CD14-positive monocyte (primary cell): ENCODE measurements at regions not wholly inside any gene's neighbourhood (a gene's known extent, or its start where the extent isn't known, plus 50 kb on each side); places are given as distances from the start of the nearest gene placed in this dataset.

ENCODE experiments used
- DNase-seq, 3 donors: peaks; one replicate each; pipeline ENCODE4 v3.0.0-alpha.2; 2011 to 2022
- H2AFZ ChIP-seq: 2 replicates; pipeline ENCODE4 v1.6.0; 2012; ENCODE audit warnings: mild to moderate bottlenecking, low read depth, low read length, inconsistent platforms; ENCODE audit not compliant: insufficient read depth, poor library complexity, severe bottlenecking
- H3K27ac ChIP-seq, 2 donors: 1 replicate in 1 of 2; 2 replicates in 1 of 2; pipeline ENCODE4 v1.5.1; 2012 to 2013; ENCODE audit warnings: low read length in 2 of 2, control low read depth in 1 of 2, inconsistent platforms in 1 of 2, low read depth in 1 of 2, mild to moderate bottlenecking in 1 of 2
- H3K27me3 ChIP-seq, 2 donors: one replicate each; pipeline versions ENCODE4 v1.6.0 to v1.6.1; 2011 to 2013; ENCODE audit warnings: low read length in 2 of 2; ENCODE audit not compliant: control insufficient read depth in 2 of 2, insufficient read depth in 2 of 2
- H3K36me3 ChIP-seq, 2 donors: replicated peaks in 1 of 2; 1 replicate in 1 of 2; 2 replicates in 1 of 2; pipeline versions ENCODE4 v1.5.1 to v1.6.1; 2012 to 2013; ENCODE audit warnings: low read length in 2 of 2, control low read depth in 1 of 2, inconsistent platforms in 1 of 2, mild to moderate bottlenecking in 1 of 2; ENCODE audit not compliant: insufficient read depth in 2 of 2, control insufficient read depth in 1 of 2
- H3K4me1 ChIP-seq, 2 donors: 1 replicate in 1 of 2; 2 replicates in 1 of 2; pipeline versions ENCODE4 v1.5.1 to v1.6.1; 2012 to 2013; ENCODE audit warnings: low read length in 2 of 2, control low read depth in 1 of 2, inconsistent platforms in 1 of 2, mild to moderate bottlenecking in 1 of 2, moderate library complexity in 1 of 2; ENCODE audit not compliant: insufficient read depth in 2 of 2, control insufficient read depth in 1 of 2
- H3K4me2 ChIP-seq: replicated peaks from 2 replicates; pipeline ENCODE3; 2012; ENCODE audit warnings: low read length, moderate library complexity, mild to moderate bottlenecking; ENCODE audit not compliant: poor library complexity, severe bottlenecking; ENCODE audit errors: extremely low read depth
- H3K4me3 ChIP-seq, 3 experiments: fragments of 200-600 bp in 1 of 3; sonication (generic) in 1 of 3; replicated peaks in 1 of 3; 1 replicate in 2 of 3; 2 replicates in 1 of 3; pipeline ENCODE4 v1.5.1; 2011 to 2013; ENCODE audit warnings: low read length in 3 of 3, mild to moderate bottlenecking in 3 of 3, control low read depth in 2 of 3, low read depth in 2 of 3, inconsistent platforms in 1 of 3, moderate library complexity in 1 of 3
- H3K79me2 ChIP-seq: 2 replicates; pipeline ENCODE4 v1.6.0; 2012; ENCODE audit warnings: mild to moderate bottlenecking, control low read depth, inconsistent platforms, low read length, moderate library complexity; ENCODE audit not compliant: insufficient read depth
- H3K9ac ChIP-seq: 2 replicates; pipeline ENCODE4 v1.6.0; 2017; ENCODE audit warnings: low read length, mild to moderate bottlenecking; ENCODE audit not compliant: insufficient read depth, poor library complexity, severe bottlenecking
- H3K9me3 ChIP-seq, 2 donors: replicated peaks in 1 of 2; 1 replicate in 1 of 2; 2 replicates in 1 of 2; pipeline versions ENCODE4 v1.5.1 to v1.6.1; 2012 to 2013; ENCODE audit warnings: low read length in 2 of 2, control low read depth in 1 of 2; ENCODE audit not compliant: control insufficient read depth in 1 of 2, insufficient read depth in 1 of 2
- H4K20me1 ChIP-seq: 2 replicates; pipeline ENCODE4 v1.6.0; 2012; ENCODE audit warnings: mild to moderate bottlenecking, low read length, control low read depth, moderate library complexity; ENCODE audit not compliant: insufficient read depth
- H3K27ac Mint-ChIP-seq, 7 donors: one replicate each; pipeline ENCODE4 v1.8.0; 2020; ENCODE audit warnings: mild to moderate bottlenecking in 7 of 7, mixed read lengths in 7 of 7, moderate library complexity in 6 of 7, inconsistent platforms in 2 of 7
- H3K27me3 Mint-ChIP-seq, 3 donors: one replicate each; pipeline ENCODE4 v1.8.0; 2021 to 2022; ENCODE audit warnings: low read depth in 3 of 3, mild to moderate bottlenecking in 3 of 3, mixed read lengths in 3 of 3, moderate library complexity in 3 of 3, inconsistent platforms in 1 of 3
- H3K36me3 Mint-ChIP-seq, 2 donors: one replicate each; pipeline ENCODE4 v1.8.0; 2020; ENCODE audit warnings: mixed read lengths in 2 of 2, inconsistent platforms in 1 of 2, mild to moderate bottlenecking in 1 of 2
- H3K4me1 Mint-ChIP-seq: one replicate; pipeline ENCODE4 v1.8.0; 2020; ENCODE audit warnings: mild to moderate bottlenecking, mixed read lengths
- H3K4me3 Mint-ChIP-seq, 2 donors: one replicate each; pipeline ENCODE4 v1.8.0; 2020; ENCODE audit warnings: mild to moderate bottlenecking in 2 of 2, mixed read lengths in 2 of 2, moderate library complexity in 1 of 2
- H3K9me3 Mint-ChIP-seq, 7 donors: one replicate each; pipeline ENCODE4 v1.8.0; 2020 to 2022; ENCODE audit warnings: mixed read lengths in 7 of 7, mild to moderate bottlenecking in 6 of 7, moderate library complexity in 6 of 7, inconsistent platforms in 2 of 7
- WGBS: methylation state at CpG from one replicate; pipeline ENCODE4 v1.1.5; 2013; ENCODE audit warnings: missing lambda C conversion rate; ENCODE audit not compliant: insufficient coverage; 5-methylcytosine and 5-hydroxymethylcytosine counted together
- intact Hi-C, 2 donors: fragments of 100-400 bp; cut with micrococcal nuclease; formaldehyde crosslinking; loops; one replicate each; pipeline versions ENCODE4 v1.15.0 to v1.15.1; 2023
- TF ChIP-seq, protein P1 (sequence below): fragments of 200-600 bp; IDR thresholded peaks from one replicate; pipeline ENCODE4 v1.8.0; 2022; ENCODE audit warnings: antibody characterized with exemption, mild to moderate bottlenecking

DNA sequence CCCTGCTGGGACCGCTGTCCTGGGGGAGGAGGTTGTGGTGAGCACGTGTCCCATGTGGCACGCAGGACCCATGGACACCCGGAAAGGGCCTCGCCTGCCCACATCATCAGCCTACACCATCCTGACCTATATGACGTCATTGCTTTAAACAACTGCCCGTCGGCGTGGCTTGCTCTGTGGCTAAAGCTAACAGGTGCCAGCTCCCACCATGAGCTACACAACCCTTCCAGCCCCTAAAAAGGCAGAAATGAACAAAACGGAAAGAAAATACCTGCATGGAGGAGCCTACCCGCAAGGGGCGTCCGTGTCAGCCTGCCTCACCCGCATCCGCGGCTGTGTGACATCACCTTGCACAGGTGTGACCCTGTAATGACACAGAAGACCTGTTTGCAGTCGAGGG is 481.8 kb downstream of the BRD1 start:
- intact Hi-C loops: no loop called here
- H3K9me3 Mint-ChIP-seq: peaks cover 0 to 6% (median 1%) of the 10 kb centered on the region in 7 donors

DNA sequence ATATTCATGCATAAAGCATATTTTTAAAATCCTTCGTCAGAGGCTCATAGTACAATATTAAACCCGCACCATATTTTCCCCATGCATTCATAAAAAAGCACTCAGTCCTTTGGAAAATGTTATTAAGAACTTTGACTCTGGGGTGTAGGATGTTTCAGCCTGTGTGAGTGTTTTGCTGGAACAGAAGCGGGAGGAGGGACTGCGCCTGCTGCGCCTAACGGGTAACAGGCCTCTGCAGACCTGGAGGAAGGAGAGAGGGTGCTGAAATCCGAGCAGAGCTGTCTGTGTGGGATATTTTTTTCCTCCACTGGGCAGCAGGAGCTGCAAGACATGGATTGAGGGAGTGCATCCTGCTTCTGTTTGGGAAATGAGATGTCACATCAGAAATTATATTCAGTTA is 483.0 kb downstream of the BRD1 start:
- intact Hi-C loops: no loop called here
- no peaks in the 10 kb centered on the region for H3K27me3 ChIP-seq
- TF ChIP-seq, protein P1, sequence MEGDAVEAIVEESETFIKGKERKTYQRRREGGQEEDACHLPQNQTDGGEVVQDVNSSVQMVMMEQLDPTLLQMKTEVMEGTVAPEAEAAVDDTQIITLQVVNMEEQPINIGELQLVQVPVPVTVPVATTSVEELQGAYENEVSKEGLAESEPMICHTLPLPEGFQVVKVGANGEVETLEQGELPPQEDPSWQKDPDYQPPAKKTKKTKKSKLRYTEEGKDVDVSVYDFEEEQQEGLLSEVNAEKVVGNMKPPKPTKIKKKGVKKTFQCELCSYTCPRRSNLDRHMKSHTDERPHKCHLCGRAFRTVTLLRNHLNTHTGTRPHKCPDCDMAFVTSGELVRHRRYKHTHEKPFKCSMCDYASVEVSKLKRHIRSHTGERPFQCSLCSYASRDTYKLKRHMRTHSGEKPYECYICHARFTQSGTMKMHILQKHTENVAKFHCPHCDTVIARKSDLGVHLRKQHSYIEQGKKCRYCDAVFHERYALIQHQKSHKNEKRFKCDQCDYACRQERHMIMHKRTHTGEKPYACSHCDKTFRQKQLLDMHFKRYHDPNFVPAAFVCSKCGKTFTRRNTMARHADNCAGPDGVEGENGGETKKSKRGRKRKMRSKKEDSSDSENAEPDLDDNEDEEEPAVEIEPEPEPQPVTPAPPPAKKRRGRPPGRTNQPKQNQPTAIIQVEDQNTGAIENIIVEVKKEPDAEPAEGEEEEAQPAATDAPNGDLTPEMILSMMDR: no peak
- no peak overlapping the region for H3K27ac ChIP-seq
- no peak overlapping the region for H3K9ac ChIP-seq
- Mint-ChIP-seq H3K36me3 (no peaks in the 10 kb centered on the region), H3K27me3 (peaks cover 4 to 8% (median 4%) of the 10 kb centered on the region in 3 donors), H3K27ac (no peak overlapping the region), H3K9me3 (peaks cover 0 to 6% (median 2%) of the 10 kb centered on the region in 7 donors), H3K4me1 (no peaks in the 10 kb centered on the region), H3K4me3 (no peak overlapping the region)
- no peak overlapping the region for H3K4me3 ChIP-seq
- H3K4me1 ChIP-seq: no peaks in the 10 kb centered on the region
- no peak overlapping the region for H2AFZ ChIP-seq
- 75% methylated on average over 4 of the region's 7 CpGs for WGBS
- no peak overlapping the region for H3K4me2 ChIP-seq
- H4K20me1 ChIP-seq: no peaks in the 10 kb centered on the region
- no peaks in the 10 kb centered on the region for H3K36me3 ChIP-seq
- no peaks in the 10 kb centered on the region for H3K9me3 ChIP-seq
- no peak for DNase-seq
- no peaks in the 10 kb centered on the region for H3K79me2 ChIP-seq

More for the DNA sequence above, 481.8 kb downstream of the BRD1 start:
- no peak overlapping the region for H3K4me3 ChIP-seq
- Mint-ChIP-seq H3K36me3 (no peaks in the 10 kb centered on the region), H3K27me3 (peaks cover 4 to 12% (median 5%) of the 10 kb centered on the region in 3 donors), H3K27ac (no peak overlapping the region), H3K4me1 (no peaks in the 10 kb centered on the region), H3K4me3 (no peak overlapping the region)
- no peaks in the 10 kb centered on the region for H4K20me1 ChIP-seq
- H3K27ac ChIP-seq: no peak overlapping the region
- 92% methylated on average over 16 of the region's 17 CpGs for WGBS
- no peak overlapping the region for H2AFZ ChIP-seq
- H3K4me1 ChIP-seq: no peaks in the 10 kb centered on the region
- H3K4me2 ChIP-seq: no peak overlapping the region
- H3K27me3 ChIP-seq: peaks cover 0 to 3% of the 10 kb centered on the region in 2 donors
- H3K36me3 ChIP-seq: no peaks in the 10 kb centered on the region
- H3K9ac ChIP-seq: no peak overlapping the region
- no peaks in the 10 kb centered on the region for H3K9me3 ChIP-seq
- H3K79me2 ChIP-seq: no peaks in the 10 kb centered on the region
- TF ChIP-seq, protein P1: no peak
- DNase-seq: no peak
